ENCODE measurements at regions not wholly inside any gene's neighbourhood (a gene's known extent, or its start where the extent isn't known, plus 50 kb on each side); places are given as distances from the start of the nearest gene placed in this dataset.

DNA sequence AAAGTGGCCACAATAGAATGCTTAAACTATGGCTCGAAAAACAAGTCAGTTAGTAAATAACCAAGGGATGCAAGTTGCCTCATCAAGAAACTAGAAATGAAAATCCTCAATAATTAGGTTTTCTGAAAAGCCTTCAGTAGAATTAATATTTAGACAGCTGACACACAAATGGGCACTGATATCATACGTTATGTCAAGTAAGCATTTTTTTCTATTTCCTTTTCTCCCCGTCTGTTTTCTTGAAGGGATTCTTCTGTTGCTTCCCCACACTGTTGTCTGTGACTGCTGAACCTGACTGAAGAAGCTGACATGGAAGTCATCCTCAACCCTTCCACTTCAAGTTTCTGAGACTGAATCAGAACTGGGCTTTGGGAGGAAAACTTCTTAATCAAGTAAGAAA lies 151.8 kb upstream of the CADM2 start:
- Histone ChIP-seq H3K9me1 (ENCODE audit: insufficient read depth, low read length) (no peaks in the 10 kb centered on the region), H3K56ac (ENCODE audit: extremely low read depth, insufficient read depth, low read length) (no peak overlapping the region), H3K14ac (replicated peaks; ENCODE audit: low read depth, low read length) (no peak overlapping the region), H4K91ac (ENCODE audit: insufficient read depth, low read depth, low read length) (no peak overlapping the region), H3K4me1 (ENCODE audit: control insufficient read depth, insufficient read depth, low read length) (no peaks in the 10 kb centered on the region), H3K36me3 (ENCODE audit: control insufficient read depth, insufficient read depth, low read length) (no peaks in the 10 kb centered on the region), H2AK9ac (replicated peaks; ENCODE audit: low read depth, low read length, poor library complexity) (no peak overlapping the region), H3K4me3 (ENCODE audit: insufficient read depth, low read depth, low read length) (no peak overlapping the region), H3K79me1 (ENCODE audit: low read depth in 1 of 2, low read length in 2 of 2) (no peaks in the 10 kb centered on the region), H3K18ac (ENCODE audit: low read depth, low read length) (no peak overlapping the region), H2BK120ac (ENCODE audit: low read depth, low read length) (no peak overlapping the region), H2BK5ac (ENCODE audit: low read depth, low read length, poor library complexity, severe bottlenecking) (no peak overlapping the region), H3K9ac (ENCODE audit: low read depth, low read length) (no peak overlapping the region), H2BK15ac (ENCODE audit: low read depth, low read length) (no peak overlapping the region), H3K27ac (ENCODE audit: insufficient read depth, low read length) (no peak overlapping the region), H4K20me1 (ENCODE audit: insufficient read depth, low read length) (no peaks in the 10 kb centered on the region), H3K4ac (ENCODE audit: low read depth, low read length) (no peak overlapping the region), H2AFZ (replicated peaks; ENCODE audit: low read length, poor library complexity) (no peak overlapping the region), H2BK20ac (ENCODE audit: low read depth, low read length) (no peak overlapping the region), H2AK5ac (ENCODE audit: low read depth, low read length) (no peak overlapping the region), H3K23ac (ENCODE audit: low read depth, low read length) (no peak overlapping the region), H3K27me3 (ENCODE audit: control insufficient read depth, insufficient read depth, low read length) (no peaks in the 10 kb centered on the region), H3K4me2 (ENCODE audit: low read depth, low read length) (no peak overlapping the region), H4K5ac (ENCODE audit: low read depth, low read length) (no peak overlapping the region), H3K9me3 (ENCODE audit: control insufficient read depth, insufficient read depth, low read length) (peaks cover 5% of the 10 kb centered on the region), H4K8ac (ENCODE audit: low read depth in 2 of 2, low read length in 2 of 2) (no peak overlapping the region)
- in situ Hi-C loops (cut with MboI; ENCODE audit: low sequenced_read_pairs) = no loop called here
- intact Hi-C loops (cut with micrococcal nuclease) = no loop called here
- POLR2A ChIA-PET (ENCODE audit: unreplicated experiment) = no interaction called here
- CTCF ChIA-PET = no interaction called here
- no peak for DNase-seq
- dilution Hi-C loops (cut with HindIII; ENCODE audit: low sequenced_read_pairs, unreplicated experiment) = no loop called here
- no peak for ATAC-seq (ENCODE audit: low read depth)
- TF ChIP-seq MAFK (IDR thresholded peaks at IDR 0.05; ENCODE audit: low read depth, low read length) = peak; percentile 74
- TF ChIP-seq BHLHE40 (IDR thresholded peaks at IDR 0.05; ENCODE audit: low read depth, low read length) = no peak
- TF ChIP-seq, protein P1, sequence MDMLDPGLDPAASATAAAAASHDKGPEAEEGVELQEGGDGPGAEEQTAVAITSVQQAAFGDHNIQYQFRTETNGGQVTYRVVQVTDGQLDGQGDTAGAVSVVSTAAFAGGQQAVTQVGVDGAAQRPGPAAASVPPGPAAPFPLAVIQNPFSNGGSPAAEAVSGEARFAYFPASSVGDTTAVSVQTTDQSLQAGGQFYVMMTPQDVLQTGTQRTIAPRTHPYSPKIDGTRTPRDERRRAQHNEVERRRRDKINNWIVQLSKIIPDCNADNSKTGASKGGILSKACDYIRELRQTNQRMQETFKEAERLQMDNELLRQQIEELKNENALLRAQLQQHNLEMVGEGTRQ (IDR thresholded peaks at IDR 0.05; ENCODE audit: low read depth, low read length) = no peak
- TF ChIP-seq CEBPB (IDR thresholded peaks at IDR 0.05; ENCODE audit: low read depth, low read length) = no peak
- TF ChIP-seq, protein P2, sequence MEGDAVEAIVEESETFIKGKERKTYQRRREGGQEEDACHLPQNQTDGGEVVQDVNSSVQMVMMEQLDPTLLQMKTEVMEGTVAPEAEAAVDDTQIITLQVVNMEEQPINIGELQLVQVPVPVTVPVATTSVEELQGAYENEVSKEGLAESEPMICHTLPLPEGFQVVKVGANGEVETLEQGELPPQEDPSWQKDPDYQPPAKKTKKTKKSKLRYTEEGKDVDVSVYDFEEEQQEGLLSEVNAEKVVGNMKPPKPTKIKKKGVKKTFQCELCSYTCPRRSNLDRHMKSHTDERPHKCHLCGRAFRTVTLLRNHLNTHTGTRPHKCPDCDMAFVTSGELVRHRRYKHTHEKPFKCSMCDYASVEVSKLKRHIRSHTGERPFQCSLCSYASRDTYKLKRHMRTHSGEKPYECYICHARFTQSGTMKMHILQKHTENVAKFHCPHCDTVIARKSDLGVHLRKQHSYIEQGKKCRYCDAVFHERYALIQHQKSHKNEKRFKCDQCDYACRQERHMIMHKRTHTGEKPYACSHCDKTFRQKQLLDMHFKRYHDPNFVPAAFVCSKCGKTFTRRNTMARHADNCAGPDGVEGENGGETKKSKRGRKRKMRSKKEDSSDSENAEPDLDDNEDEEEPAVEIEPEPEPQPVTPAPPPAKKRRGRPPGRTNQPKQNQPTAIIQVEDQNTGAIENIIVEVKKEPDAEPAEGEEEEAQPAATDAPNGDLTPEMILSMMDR (conservative IDR thresholded peaks at IDR 0.05; ENCODE audit: low read depth, low read length) = no peak
- no TSS peak for BruUV-seq (replicated peaks)
- no CpG with 5 or more reads among the region's 3 CpGs for WGBS, 2 experiments (ENCODE audit: extremely low coverage in 2 of 2, insufficient read length in 1 of 2)

Data from IMR-90 (cell line).